CD14-positive monocyte (primary cell): ENCODE measurements at regions not wholly inside any gene's neighbourhood (a gene's known extent, or its start where the extent isn't known, plus 50 kb on each side); places are given as distances from the start of the nearest gene placed in this dataset.

Source experiments
- DNase-seq, 3 donors: peaks; one replicate each; pipeline ENCODE4 v3.0.0-alpha.2; 2011 to 2022
- H2AFZ ChIP-seq: 2 replicates; pipeline ENCODE4 v1.6.0; 2012; ENCODE audit warnings: mild to moderate bottlenecking, low read depth, low read length, inconsistent platforms; ENCODE audit not compliant: insufficient read depth, poor library complexity, severe bottlenecking
- H3K27ac ChIP-seq, 2 donors: 1 replicate in 1 of 2; 2 replicates in 1 of 2; pipeline ENCODE4 v1.5.1; 2012 to 2013; ENCODE audit warnings: low read length in 2 of 2, control low read depth in 1 of 2, inconsistent platforms in 1 of 2, low read depth in 1 of 2, mild to moderate bottlenecking in 1 of 2
- H3K27me3 ChIP-seq, 2 donors: one replicate each; pipeline versions ENCODE4 v1.6.0 to v1.6.1; 2011 to 2013; ENCODE audit warnings: low read length in 2 of 2; ENCODE audit not compliant: control insufficient read depth in 2 of 2, insufficient read depth in 2 of 2
- H3K36me3 ChIP-seq, 2 donors: replicated peaks in 1 of 2; 1 replicate in 1 of 2; 2 replicates in 1 of 2; pipeline versions ENCODE4 v1.5.1 to v1.6.1; 2012 to 2013; ENCODE audit warnings: low read length in 2 of 2, control low read depth in 1 of 2, inconsistent platforms in 1 of 2, mild to moderate bottlenecking in 1 of 2; ENCODE audit not compliant: insufficient read depth in 2 of 2, control insufficient read depth in 1 of 2
- H3K4me1 ChIP-seq, 2 donors: 1 replicate in 1 of 2; 2 replicates in 1 of 2; pipeline versions ENCODE4 v1.5.1 to v1.6.1; 2012 to 2013; ENCODE audit warnings: low read length in 2 of 2, control low read depth in 1 of 2, inconsistent platforms in 1 of 2, mild to moderate bottlenecking in 1 of 2, moderate library complexity in 1 of 2; ENCODE audit not compliant: insufficient read depth in 2 of 2, control insufficient read depth in 1 of 2
- H3K4me2 ChIP-seq: replicated peaks from 2 replicates; pipeline ENCODE3; 2012; ENCODE audit warnings: low read length, moderate library complexity, mild to moderate bottlenecking; ENCODE audit not compliant: poor library complexity, severe bottlenecking; ENCODE audit errors: extremely low read depth
- H3K4me3 ChIP-seq, 3 experiments: fragments of 200-600 bp in 1 of 3; sonication (generic) in 1 of 3; replicated peaks in 1 of 3; 1 replicate in 2 of 3; 2 replicates in 1 of 3; pipeline ENCODE4 v1.5.1; 2011 to 2013; ENCODE audit warnings: low read length in 3 of 3, mild to moderate bottlenecking in 3 of 3, control low read depth in 2 of 3, low read depth in 2 of 3, inconsistent platforms in 1 of 3, moderate library complexity in 1 of 3
- H3K79me2 ChIP-seq: 2 replicates; pipeline ENCODE4 v1.6.0; 2012; ENCODE audit warnings: mild to moderate bottlenecking, control low read depth, inconsistent platforms, low read length, moderate library complexity; ENCODE audit not compliant: insufficient read depth
- H3K9ac ChIP-seq: 2 replicates; pipeline ENCODE4 v1.6.0; 2017; ENCODE audit warnings: low read length, mild to moderate bottlenecking; ENCODE audit not compliant: insufficient read depth, poor library complexity, severe bottlenecking
- H3K9me3 ChIP-seq, 2 donors: replicated peaks in 1 of 2; 1 replicate in 1 of 2; 2 replicates in 1 of 2; pipeline versions ENCODE4 v1.5.1 to v1.6.1; 2012 to 2013; ENCODE audit warnings: low read length in 2 of 2, control low read depth in 1 of 2; ENCODE audit not compliant: control insufficient read depth in 1 of 2, insufficient read depth in 1 of 2
- H4K20me1 ChIP-seq: 2 replicates; pipeline ENCODE4 v1.6.0; 2012; ENCODE audit warnings: mild to moderate bottlenecking, low read length, control low read depth, moderate library complexity; ENCODE audit not compliant: insufficient read depth
- H3K27ac Mint-ChIP-seq, 7 donors: one replicate each; pipeline ENCODE4 v1.8.0; 2020; ENCODE audit warnings: mild to moderate bottlenecking in 7 of 7, mixed read lengths in 7 of 7, moderate library complexity in 6 of 7, inconsistent platforms in 2 of 7
- H3K27me3 Mint-ChIP-seq, 3 donors: one replicate each; pipeline ENCODE4 v1.8.0; 2021 to 2022; ENCODE audit warnings: low read depth in 3 of 3, mild to moderate bottlenecking in 3 of 3, mixed read lengths in 3 of 3, moderate library complexity in 3 of 3, inconsistent platforms in 1 of 3
- H3K36me3 Mint-ChIP-seq, 2 donors: one replicate each; pipeline ENCODE4 v1.8.0; 2020; ENCODE audit warnings: mixed read lengths in 2 of 2, inconsistent platforms in 1 of 2, mild to moderate bottlenecking in 1 of 2
- H3K4me1 Mint-ChIP-seq: one replicate; pipeline ENCODE4 v1.8.0; 2020; ENCODE audit warnings: mild to moderate bottlenecking, mixed read lengths
- H3K4me3 Mint-ChIP-seq, 2 donors: one replicate each; pipeline ENCODE4 v1.8.0; 2020; ENCODE audit warnings: mild to moderate bottlenecking in 2 of 2, mixed read lengths in 2 of 2, moderate library complexity in 1 of 2
- H3K9me3 Mint-ChIP-seq, 7 donors: one replicate each; pipeline ENCODE4 v1.8.0; 2020 to 2022; ENCODE audit warnings: mixed read lengths in 7 of 7, mild to moderate bottlenecking in 6 of 7, moderate library complexity in 6 of 7, inconsistent platforms in 2 of 7
- CTCF ChIP-seq: fragments of 200-600 bp; IDR thresholded peaks from one replicate; pipeline ENCODE4 v1.8.0; 2022; ENCODE audit warnings: antibody characterized with exemption, mild to moderate bottlenecking
- WGBS: methylation state at CpG from one replicate; pipeline ENCODE4 v1.1.5; 2013; ENCODE audit warnings: missing lambda C conversion rate; ENCODE audit not compliant: insufficient coverage; 5-methylcytosine and 5-hydroxymethylcytosine counted together
- intact Hi-C, 2 donors: fragments of 100-400 bp; cut with micrococcal nuclease; formaldehyde crosslinking; loops; one replicate each; pipeline versions ENCODE4 v1.15.0 to v1.15.1; 2023

GRCh38 chr6:112799889-112800288, 452.8 kb downstream of the RFPL4B start:
- intact Hi-C loops = no loop called here
- Histone ChIP-seq H3K79me2 (no peaks in the 10 kb centered on the region), H3K36me3 (no peaks in the 10 kb centered on the region), H3K27ac (no peak overlapping the region), H3K9me3 (peaks cover under 1 to 3% of the 10 kb centered on the region in 2 donors), H3K4me1 (no peaks in the 10 kb centered on the region), H2AFZ (no peak overlapping the region), H4K20me1 (no peaks in the 10 kb centered on the region), H3K9ac (no peak overlapping the region), H3K4me3 (no peak overlapping the region), H3K4me2 (no peak overlapping the region), H3K27me3 (no peaks in the 10 kb centered on the region)
- Mint-ChIP-seq H3K27ac (no peak overlapping the region), H3K4me3 (no peak overlapping the region), H3K36me3 (no peaks in the 10 kb centered on the region), H3K9me3 (peaks cover 0 to 14% (median 4%) of the 10 kb centered on the region in 7 donors), H3K27me3 (peaks cover 0 to 1% (median 0%) of the 10 kb centered on the region in 3 donors), H3K4me1 (no peaks in the 10 kb centered on the region)
- DNase-seq = no peak
- WGBS = no CpG with 5 or more reads among the region's 1 CpG
- TF ChIP-seq CTCF = no peak

- Histone ChIP-seq H3K4me1 (no peaks in the 10 kb centered on the region), H3K4me3 (no peak overlapping the region), H3K27me3 (no peaks in the 10 kb centered on the region), H2AFZ (no peak overlapping the region), H3K36me3 (no peaks in the 10 kb centered on the region), H3K79me2 (no peaks in the 10 kb centered on the region), H3K27ac (no peak overlapping the region), H3K4me2 (no peak overlapping the region), H3K9ac (no peak overlapping the region), H4K20me1 (no peaks in the 10 kb centered on the region), H3K9me3 (no peaks in the 10 kb centered on the region)
- no CpG with 5 or more reads among the region's 1 CpG for WGBS
- peaks cover 0 to 11% (median 3%) of the 10 kb centered on the region in 7 donors for H3K9me3 Mint-ChIP-seq
- no peak for TF ChIP-seq CTCF
- no peak overlapping the region for H3K27ac Mint-ChIP-seq
- intact Hi-C loops = no loop called here
- no peak overlapping the region for H3K4me3 Mint-ChIP-seq
- DNase-seq = no peak
- H3K27me3 Mint-ChIP-seq = peaks cover 0 to 1% (median 0%) of the 10 kb centered on the region in 3 donors
- no peaks in the 10 kb centered on the region for H3K36me3 Mint-ChIP-seq
- no peaks in the 10 kb centered on the region for H3K4me1 Mint-ChIP-seq
Observed at GRCh38 chr6:112800439-112800838, 453.3 kb downstream of the RFPL4B start.
